Fibroblast of pulmonary artery (primary cell): ENCODE measurements at regions not wholly inside any gene's neighbourhood (a gene's known extent, or its start where the extent isn't known, plus 50 kb on each side); places are given as distances from the start of the nearest gene placed in this dataset.

ENCODE experiments used
- DNase-seq: peaks from one replicate; pipeline ENCODE4 v3.0.0-alpha.2; 2010; ENCODE audit warnings: low read depth
- H3K4me3 ChIP-seq: replicated peaks from 2 replicates; pipeline ENCODE4 v1.5.1; 2011; ENCODE audit warnings: low read depth, mild to moderate bottlenecking, control low read depth, low read length, moderate library complexity
- CTCF ChIP-seq: IDR thresholded peaks from 2 replicates; pipeline ENCODE4 v1.5.1; 2011; ENCODE audit warnings: mild to moderate bottlenecking, control low read depth, low read length, inconsistent platforms; ENCODE audit errors: missing control alignments

- DNase-seq, result peak; percentile 80
- no peak for TF ChIP-seq CTCF
- H3K4me3 ChIP-seq, result peak overlapping the region; percentile 1
These were observed 87.3 kb downstream of the TMEM100 start for GRCh38 chr17:55635253-55635914.

GRCh38 chr17:55634702-55635101 lies 88.0 kb downstream of the TMEM100 start:
- H3K4me3 ChIP-seq, result peak overlapping the region; percentile 1
- DNase-seq, result peak; percentile 39
- no peak for TF ChIP-seq CTCF

DNA sequence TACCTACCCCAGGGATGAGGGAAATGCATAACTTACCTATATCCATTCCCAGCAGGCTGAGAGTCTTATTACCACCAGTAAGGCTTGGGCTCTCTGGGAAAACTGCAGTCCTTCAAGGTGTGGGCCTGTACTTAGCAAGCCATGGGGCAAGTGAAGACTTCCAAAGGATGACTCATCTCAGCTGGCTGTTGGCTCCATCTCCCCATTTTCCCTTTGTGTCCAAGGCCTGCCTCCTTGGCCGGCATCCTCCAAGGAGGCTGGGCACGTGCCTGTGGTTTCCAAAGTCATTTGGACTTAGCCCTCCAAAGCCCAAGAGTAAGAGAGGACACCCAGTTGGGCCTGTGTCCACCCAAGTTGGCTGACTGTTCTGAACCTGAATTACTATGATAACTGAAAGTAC lies 89.8 kb downstream of the TMEM100 start:
- DNase-seq, result peak; percentile 23
- no peak for TF ChIP-seq CTCF

GRCh38 chr17:55632236-55632635 lies 90.4 kb downstream of the TMEM100 start:
- no peak for TF ChIP-seq CTCF
- DNase-seq, result no peak
- no peak overlapping the region for H3K4me3 ChIP-seq

More for the DNA sequence above, 89.8 kb downstream of the TMEM100 start:
- H3K4me3 ChIP-seq, result no peak overlapping the region

DNA sequence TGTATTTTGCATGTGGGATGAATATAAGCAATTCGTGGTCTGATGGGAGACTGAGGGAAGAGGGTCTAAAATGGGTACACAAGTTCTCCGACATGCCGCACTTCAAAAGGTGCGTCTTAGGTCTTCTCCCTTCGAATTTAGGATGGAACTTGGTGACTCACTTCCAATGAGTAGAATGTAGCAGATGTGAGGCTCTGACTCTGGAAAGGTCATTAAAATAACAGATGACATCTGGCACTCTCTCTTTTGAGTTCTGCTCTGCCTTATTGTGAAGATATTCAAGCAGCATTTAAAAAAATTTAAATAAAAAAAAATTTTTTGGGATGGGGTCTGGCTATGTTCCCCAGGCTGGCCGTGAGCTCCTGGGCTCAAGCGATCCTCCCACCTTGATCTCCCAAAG lies 92.7 kb downstream of the TMEM100 start:
- DNase-seq, result no peak
- no peak overlapping the region for H3K4me3 ChIP-seq
- TF ChIP-seq CTCF, result no peak

DNA sequence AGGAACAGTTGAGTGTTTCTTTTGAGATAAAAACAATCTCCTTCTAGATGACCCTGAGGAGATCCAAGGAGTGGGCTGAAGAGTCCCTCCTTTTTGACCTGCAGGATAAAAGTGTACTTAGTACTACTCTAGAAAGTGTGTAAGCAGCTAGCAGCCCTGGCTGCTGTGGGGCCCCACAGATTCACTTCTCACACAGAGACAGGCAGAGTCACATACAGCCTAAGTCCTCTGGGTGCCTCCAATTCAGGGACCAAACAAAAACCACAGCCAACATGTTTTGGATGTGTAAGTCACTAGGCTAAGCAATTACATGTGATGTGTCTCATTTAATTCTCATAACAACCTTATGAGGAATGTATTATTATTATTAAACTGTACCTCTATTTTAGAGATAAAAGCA lies 97.1 kb downstream of the TMEM100 start:
- DNase-seq, result no peak
- TF ChIP-seq CTCF, result no peak
- H3K4me3 ChIP-seq, result no peak overlapping the region

- no peak for DNase-seq
- H3K4me3 ChIP-seq, result no peak overlapping the region
- no peak for TF ChIP-seq CTCF
These were observed 97.8 kb downstream of the TMEM100 start for GRCh38 chr17:55624772-55625433.
